22Rv1 (cell line): ENCODE measurements at regions not wholly inside any gene's neighbourhood (a gene's known extent, or its start where the extent isn't known, plus 50 kb on each side); places are given as distances from the start of the nearest gene placed in this dataset.
"Not testable (repeated sequence)": the region's sequence is repeated elsewhere in the genome, so short reads cannot be mapped to it uniquely, and the experiment has no call there.

Experiments used
- CTCF ChIP-seq: fragments of 450-650 bp; IDR thresholded peaks from 2 replicates; pipeline ENCODE4 v1.5.1; 2017; ENCODE audit warnings: mild to moderate bottlenecking
- ZFX ChIP-seq: fragments of 450-650 bp; IDR thresholded peaks from 2 replicates; pipeline ENCODE4 v1.6.1; 2017; ENCODE audit warnings: antibody characterized with exemption, borderline replicate concordance

DNA sequence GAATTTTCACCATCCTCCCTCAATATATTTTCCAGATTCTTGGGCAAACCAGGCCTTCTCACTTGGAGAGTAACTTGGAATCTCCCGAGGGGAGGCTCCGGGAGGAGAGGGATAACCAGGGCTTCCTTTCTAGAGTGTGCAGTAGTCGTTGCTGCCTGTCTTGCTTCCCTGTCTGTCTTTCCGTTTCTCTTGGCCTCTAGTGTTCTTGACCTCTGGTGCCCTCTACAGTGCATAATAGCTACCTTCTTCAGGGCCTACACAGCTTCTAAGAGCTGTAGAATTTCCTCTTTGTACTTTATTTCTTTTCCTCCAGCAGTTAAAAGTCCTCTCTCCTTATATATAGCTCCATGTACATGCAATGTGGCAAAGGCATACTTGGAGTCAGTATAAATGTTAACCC lies 339.8 kb upstream of the TGIF2LX start:
- TF ChIP-seq CTCF, ZFX: not testable (repeated sequence)
